ENCODE measurements at regions not wholly inside any gene's neighbourhood (a gene's known extent, or its start where the extent isn't known, plus 50 kb on each side); places are given as distances from the start of the nearest gene placed in this dataset.
A peak's percentile ranks its signal among the peaks of the same experiment; 100 is the strongest.

DNA sequence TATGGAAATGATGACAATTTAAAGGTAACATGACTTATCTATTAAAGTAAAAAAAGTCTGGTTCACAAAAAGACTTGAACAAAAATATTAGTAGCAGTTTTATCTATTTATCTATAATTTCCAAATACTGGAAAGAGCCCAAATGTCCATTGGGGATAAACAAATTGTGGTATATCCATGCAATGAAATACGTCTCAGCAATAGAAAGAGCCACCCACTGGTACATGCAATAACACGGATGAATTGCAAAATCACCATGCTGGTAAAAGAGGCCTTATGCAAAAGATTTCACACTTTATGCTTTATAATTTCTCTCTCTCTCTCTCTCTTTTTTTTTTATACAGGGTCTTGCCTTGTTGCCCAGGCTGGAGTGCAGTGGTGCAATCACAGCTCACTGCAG, 91.4 kb upstream of the ASAP2 start:
- Mint-ChIP-seq H3K27ac (no peak overlapping the region), H3K9me3 (no peaks in the 10 kb centered on the region), H3K4me1 (no peaks in the 10 kb centered on the region), H3K36me3 (ENCODE audit: low read depth) (no peaks in the 10 kb centered on the region), H3K4me3 (no peak overlapping the region), H3K27me3 (peaks cover 12% of the 10 kb centered on the region)
- no peak for ATAC-seq (replicated peaks)

DNA sequence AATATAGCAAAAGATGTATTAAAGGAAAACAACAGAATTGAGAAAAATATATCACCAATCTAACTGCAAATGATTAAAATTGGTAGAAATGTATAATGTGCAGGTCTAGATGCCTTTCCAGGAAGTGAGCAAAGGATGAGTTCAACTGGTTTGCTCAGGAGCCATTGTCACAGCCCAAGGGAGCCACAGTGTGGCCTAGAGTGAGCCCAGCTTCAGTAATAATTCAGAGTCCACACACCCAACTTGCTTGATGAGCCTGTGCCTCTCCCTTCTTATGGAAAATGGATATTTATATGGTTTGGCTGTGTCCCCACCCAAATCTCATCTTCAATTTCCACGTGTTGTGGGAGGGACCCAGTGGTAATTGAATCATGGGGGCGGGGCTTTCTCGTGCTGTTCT, 92.2 kb upstream of the ASAP2 start:
- Mint-ChIP-seq H3K27me3 (peaks cover 12% of the 10 kb centered on the region), H3K4me3 (no peak overlapping the region), H3K4me1 (no peaks in the 10 kb centered on the region), H3K27ac (no peak overlapping the region), H3K9me3 (no peaks in the 10 kb centered on the region), H3K36me3 (ENCODE audit: low read depth) (no peaks in the 10 kb centered on the region)
- ATAC-seq (replicated peaks): peak; percentile 60

DNA sequence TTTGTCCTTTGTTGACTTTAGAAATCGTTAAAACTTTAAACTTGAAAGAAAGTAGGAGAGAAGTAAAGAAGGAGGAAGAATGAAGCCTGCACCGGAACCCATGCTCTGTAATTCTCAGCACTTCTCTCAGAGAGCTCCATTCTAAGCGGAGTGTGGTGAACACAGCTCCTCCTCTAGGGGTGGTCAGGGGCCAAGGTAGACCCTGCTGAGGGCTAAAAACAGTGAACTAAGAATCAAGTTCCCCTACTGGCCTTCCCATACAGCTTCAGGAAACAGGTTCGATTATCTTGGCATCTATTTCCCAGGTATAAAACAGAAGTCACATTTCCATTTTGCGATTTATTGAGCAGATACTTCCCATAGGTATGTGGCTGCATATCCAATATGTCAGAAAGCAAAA, 92.7 kb upstream of the ASAP2 start:
- Mint-ChIP-seq H3K9me3 (no peaks in the 10 kb centered on the region), H3K36me3 (ENCODE audit: low read depth) (no peaks in the 10 kb centered on the region), H3K27me3 (peaks cover 9% of the 10 kb centered on the region), H3K4me1 (no peaks in the 10 kb centered on the region), H3K27ac (no peak overlapping the region), H3K4me3 (no peak overlapping the region)
- ATAC-seq (replicated peaks): no peak

DNA sequence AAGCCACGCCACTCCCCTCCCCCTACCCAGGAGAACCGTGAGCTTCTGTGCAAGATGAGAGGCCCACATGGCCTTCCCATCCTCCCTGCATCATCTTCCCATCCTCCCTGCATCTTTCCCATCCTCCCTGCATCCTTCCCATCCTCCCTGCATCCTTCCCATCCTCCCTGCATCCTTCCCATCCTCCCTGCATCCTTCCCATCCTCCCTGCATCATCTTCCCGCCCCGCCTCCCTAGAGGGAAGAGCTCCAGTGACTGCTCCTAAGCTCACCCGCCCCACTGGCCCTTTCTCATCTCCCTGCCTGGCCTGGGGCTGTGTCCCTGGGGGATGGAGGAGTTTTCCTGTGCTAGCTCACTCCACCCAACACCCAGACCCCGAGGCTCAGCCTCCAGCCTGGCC, 93.3 kb upstream of the ASAP2 start:
- Mint-ChIP-seq H3K36me3 (ENCODE audit: low read depth) (no peaks in the 10 kb centered on the region), H3K4me3 (no peak overlapping the region), H3K27me3 (peaks cover 9% of the 10 kb centered on the region), H3K27ac (no peak overlapping the region), H3K9me3 (no peaks in the 10 kb centered on the region), H3K4me1 (no peaks in the 10 kb centered on the region)
- ATAC-seq (replicated peaks): no peak

DNA sequence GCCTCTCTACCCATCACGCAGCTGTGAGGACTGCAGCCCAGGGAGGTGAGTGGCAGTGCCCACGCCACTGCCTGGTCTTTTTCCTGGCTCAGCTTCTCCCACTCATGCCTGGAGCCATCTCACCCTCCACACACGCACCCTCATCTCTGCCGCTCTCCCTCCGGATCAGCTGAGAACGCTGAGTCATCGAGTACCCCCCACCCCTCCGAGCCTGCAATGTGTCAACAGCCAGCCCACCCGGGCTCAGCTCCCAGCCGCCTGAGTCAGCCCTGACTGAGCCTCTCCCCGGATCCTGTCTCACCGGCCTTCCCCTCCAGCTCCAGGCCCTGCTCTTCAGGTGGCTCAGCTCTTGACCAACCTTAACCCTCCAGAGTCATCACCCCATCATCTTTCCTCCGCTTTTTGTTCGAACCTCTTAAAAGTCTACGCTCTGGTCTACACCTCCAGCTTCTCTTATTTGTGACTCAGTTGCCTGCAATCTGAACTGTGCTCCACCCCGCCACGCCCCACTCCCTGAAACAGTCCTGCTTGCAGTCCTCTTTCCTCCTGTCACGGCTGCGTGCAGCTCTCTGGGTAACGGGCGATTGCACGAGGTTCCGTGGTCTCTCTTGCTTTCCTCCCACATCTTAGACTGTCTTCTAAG, 94.4 kb upstream of the ASAP2 start:
- Mint-ChIP-seq H3K27me3 (peaks cover 9% of the 10 kb centered on the region), H3K9me3 (no peaks in the 10 kb centered on the region), H3K4me1 (no peaks in the 10 kb centered on the region), H3K27ac (no peak overlapping the region), H3K36me3 (ENCODE audit: low read depth) (no peaks in the 10 kb centered on the region), H3K4me3 (no peak overlapping the region)
- no peak for ATAC-seq (replicated peaks)

DNA sequence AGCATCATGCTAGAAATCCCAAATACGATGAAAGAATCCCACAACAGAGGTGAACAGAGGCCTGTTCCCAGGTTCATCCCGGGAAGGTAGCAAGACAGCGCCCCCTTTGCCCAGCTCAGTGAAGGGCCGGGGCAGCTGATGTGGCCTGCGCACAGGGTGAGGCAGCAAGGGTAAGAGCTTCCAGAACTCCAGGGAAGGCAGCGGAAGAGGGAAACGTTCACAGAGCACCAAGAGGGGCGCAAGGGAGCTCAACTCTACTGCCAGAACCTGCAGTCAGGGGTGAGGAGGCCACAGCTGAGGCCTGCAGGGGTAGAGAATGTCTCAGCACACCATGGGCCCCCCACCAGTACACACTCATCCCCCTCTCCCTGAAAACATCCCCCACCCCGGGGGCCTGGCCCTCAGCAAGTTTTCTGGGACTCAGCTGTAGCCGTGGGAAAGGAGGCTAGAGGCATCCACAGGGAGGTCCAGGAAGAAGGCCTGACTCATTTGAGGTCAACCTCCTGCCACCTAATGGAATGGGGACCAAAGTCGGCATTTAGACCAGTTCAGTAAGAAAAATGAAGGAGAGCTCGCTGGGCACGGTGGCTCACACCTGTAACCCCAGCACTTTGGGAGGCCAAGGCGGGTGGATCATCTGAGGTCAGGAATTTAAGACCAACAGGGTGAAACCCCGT, 95.6 kb upstream of the ASAP2 start:
- Mint-ChIP-seq H3K4me3 (no peak overlapping the region), H3K4me1 (no peaks in the 10 kb centered on the region), H3K27ac (no peak overlapping the region), H3K9me3 (no peaks in the 10 kb centered on the region), H3K36me3 (ENCODE audit: low read depth) (no peaks in the 10 kb centered on the region), H3K27me3 (peaks cover 9% of the 10 kb centered on the region)
- ATAC-seq (replicated peaks): no peak

DNA sequence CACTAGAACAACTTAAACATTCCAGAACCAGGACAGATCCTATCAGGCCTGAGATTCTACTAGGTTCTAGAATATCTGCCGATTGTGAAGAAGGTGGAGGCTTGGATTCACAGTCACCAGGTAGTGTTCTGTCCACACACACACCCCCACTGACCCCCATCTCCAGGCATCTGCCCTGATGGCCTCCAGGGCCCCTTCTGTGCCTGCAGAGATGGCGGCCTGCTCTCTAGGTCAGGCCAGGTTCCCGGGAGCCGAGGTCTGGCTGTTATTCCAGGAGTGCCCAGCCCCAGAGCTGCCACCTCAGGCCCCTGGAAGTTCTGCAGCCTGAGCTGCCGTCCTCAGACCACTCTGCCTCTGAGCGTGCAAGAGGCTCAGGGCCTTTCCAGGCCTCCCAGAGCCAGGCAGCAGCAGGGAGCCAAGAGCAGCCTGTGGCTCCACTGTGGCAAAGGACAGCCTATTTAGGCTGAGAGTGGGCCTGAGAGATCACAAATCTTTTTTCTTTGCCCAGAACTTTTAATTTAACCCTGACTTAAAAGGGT, 96.2 kb upstream of the ASAP2 start:
- ATAC-seq (replicated peaks): no peak
- no peaks in the 10 kb centered on the region for H3K4me1 Mint-ChIP-seq
- no peaks in the 10 kb centered on the region for H3K36me3 Mint-ChIP-seq (ENCODE audit: low read depth)
- no peak overlapping the region for H3K27ac Mint-ChIP-seq
- H3K4me3 Mint-ChIP-seq: no peak overlapping the region
- peaks cover 12% of the 10 kb centered on the region for H3K27me3 Mint-ChIP-seq
- no peaks in the 10 kb centered on the region for H3K9me3 Mint-ChIP-seq

DNA sequence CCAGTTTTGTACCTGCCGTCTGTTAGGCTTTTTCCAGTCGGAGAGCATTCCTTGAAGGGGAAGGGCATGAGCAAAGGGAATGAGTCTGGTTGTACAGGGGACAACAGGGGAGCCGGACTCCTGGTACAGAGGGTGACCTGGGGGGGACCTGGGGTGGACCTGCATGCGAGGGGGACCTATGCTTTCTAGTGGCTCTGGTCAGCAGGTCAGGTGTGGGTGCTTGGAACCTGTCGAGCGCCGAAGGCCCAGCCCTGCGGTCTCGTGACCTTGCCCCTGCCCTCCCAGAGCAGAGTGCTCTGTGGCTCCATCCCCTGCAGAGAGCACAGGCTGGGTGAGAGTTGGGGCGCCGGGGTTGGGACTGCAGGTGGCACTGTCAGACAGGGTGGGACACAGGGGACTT, 96.7 kb upstream of the ASAP2 start:
- H3K9me3 Mint-ChIP-seq: no peaks in the 10 kb centered on the region
- H3K4me3 Mint-ChIP-seq: no peak overlapping the region

DNA sequence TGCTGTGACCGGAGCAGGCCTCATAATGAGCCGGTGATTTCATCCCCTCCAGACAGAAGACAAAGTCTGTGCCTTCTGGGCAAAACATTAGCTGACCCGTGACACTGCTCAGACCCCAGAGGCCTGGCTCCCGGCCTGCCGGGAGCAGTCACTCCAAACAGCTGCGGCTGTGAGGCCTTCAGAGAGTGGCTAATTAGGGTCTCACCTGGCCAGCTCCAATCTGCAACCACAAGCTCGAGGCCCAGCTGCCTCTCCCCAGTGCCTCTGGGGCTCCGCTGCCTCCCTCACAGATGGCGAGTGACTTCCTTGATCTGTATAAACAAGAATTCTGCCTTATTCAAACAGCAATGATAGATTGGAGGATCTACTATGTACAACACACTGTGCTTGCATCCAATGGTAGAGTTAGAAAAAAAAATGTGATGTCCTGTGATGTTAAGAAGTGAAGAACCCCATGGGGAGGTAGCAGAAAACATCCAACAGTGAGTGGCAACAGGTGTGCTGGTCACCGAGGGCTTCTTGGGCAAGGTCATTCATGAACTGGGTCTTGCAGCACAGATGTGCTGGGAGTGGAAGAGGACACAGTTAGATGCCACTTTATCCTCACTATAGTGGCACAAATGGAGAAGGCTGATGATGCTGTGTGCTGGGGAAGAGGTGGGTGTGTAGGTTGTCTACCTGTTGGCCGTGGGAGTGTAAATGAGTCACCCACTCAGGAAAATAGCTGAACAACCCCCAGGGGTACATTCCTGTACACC, 98.2 kb upstream of the ASAP2 start:
- Mint-ChIP-seq H3K4me3 (no peak overlapping the region), H3K36me3 (ENCODE audit: low read depth) (no peaks in the 10 kb centered on the region), H3K9me3 (no peaks in the 10 kb centered on the region), H3K27ac (no peak overlapping the region), H3K4me1 (no peaks in the 10 kb centered on the region), H3K27me3 (peaks cover 12% of the 10 kb centered on the region)
- ATAC-seq (replicated peaks): no peak

More for the DNA sequence above, 96.7 kb upstream of the ASAP2 start:
- H3K27me3 Mint-ChIP-seq: peaks cover 12% of the 10 kb centered on the region
- no peak for ATAC-seq (replicated peaks)
- no peak overlapping the region for H3K27ac Mint-ChIP-seq
- H3K4me1 Mint-ChIP-seq: no peaks in the 10 kb centered on the region
- no peaks in the 10 kb centered on the region for H3K36me3 Mint-ChIP-seq (ENCODE audit: low read depth)

DNA sequence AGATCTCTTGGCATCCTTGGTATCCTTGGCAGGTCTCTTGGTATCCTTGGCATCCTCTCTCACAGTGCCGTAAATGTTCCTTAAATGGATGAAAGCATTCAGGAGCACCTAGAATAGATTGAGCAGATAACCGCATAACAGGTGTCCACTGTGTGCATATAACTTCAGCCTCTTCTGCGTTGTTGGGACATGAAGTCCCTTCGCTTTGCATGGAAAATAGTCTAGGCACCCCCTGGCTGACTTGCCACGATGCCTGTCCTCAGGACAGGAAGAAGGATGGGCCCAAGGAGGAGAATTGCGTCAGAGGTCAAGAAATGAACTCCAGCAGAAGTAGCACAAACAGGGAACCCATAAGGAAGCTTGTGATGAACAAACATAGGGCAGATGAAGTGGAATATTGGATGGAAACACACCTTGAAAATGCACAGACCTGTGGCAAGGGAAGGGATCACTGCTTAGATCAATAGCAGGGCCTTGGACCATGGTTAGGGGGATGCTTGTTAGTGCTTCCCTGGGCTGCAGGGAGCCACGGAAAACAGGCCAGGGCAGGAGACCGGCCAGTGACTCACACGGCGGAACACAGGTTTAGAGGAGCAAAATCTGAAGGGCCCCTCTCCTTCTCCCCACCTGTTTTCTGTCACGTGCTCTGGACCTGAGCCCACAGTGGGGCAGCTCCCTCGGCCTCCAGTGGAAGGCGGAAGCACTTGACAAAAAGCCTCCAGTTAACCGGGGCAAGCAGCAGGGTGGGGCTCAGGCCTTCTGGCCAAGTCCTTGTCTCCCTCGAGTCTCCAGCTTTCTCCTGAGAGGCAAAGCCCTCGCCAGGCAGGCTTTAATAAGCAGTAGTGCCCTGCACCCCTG, 99.2 kb upstream of the ASAP2 start:
- H3K4me3 Mint-ChIP-seq: no peak overlapping the region
- no peak overlapping the region for H3K27ac Mint-ChIP-seq
- no peaks in the 10 kb centered on the region for H3K9me3 Mint-ChIP-seq
- no peak for ATAC-seq (replicated peaks)
- H3K4me1 Mint-ChIP-seq: no peaks in the 10 kb centered on the region
- H3K27me3 Mint-ChIP-seq: peaks cover 8% of the 10 kb centered on the region
- H3K36me3 Mint-ChIP-seq (ENCODE audit: low read depth): no peaks in the 10 kb centered on the region

DNA sequence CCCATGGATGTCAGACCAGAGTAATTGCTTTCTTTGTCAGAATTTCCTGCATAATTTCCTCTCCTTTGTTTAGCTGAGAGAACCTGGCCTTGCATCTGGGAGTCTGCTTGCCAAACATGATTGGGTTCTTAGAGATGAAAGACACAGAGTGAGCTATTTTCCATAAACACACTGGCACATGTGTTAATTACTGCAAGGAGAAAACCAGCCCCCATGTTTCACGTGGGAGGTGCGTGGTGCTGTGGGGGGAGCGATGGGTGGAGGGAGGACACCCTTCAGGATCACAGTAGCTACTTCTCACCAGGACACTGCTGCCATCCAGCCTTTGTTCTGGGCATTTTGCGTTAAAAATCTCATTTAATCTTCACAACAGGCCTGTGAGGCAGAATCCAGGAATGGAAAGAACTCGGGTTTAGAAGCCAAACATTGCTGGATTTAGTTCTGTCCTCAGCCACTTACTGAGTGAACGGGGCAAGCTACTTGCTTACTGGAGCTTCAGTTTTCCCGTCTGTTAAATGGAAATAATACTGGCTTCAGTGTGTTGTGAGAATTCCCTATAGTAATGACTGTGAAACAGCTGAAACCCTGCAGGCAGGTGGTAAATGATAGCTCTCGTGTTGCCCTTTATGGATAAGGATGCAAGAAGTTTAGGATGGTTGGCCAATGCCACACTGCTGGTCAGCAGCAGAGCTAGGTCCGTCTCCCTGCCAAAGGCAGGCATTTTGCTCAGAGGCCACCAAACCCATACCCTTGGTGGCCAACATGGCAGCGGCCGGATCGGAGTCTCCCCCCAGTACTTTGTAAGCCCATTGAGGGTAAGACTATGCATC, 100.1 kb upstream of the ASAP2 start:
- H3K9me3 Mint-ChIP-seq: no peaks in the 10 kb centered on the region

DNA sequence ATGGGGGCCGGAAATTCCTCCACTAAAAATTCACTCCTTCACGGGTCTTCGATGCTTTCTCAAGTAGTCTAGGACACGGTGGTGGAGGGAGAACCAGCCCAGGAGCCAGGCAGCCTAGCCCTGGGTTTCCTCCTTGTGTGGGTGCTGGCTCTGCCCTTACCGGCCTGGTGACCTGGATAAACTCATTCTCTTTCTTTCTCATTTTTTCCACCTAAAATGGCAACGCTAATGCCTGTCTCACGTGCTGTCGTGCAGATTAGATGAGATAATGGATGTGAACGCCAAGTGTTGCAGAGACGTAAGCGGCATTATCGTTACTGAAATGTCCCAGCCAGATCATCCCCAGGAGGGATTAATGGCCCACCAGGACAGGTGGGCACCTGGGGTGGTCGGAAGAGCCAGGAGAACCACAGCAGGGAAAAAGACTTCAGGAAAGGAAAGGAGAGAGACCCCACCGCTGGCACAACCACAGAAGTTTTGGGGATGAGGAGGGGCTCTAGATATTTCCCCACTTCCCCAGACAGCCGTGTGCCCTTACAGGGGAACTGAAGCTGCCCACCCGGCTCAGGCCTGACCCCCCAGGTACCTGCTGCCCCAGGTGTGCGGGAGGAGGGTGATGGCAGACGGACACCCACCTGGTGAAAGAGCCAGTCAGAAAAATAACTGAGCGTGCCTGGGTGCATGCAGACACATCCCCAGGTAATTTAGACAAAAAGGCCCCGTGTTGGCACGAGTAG, 100.8 kb upstream of the ASAP2 start:
- Mint-ChIP-seq H3K27me3 (peaks cover 11% of the 10 kb centered on the region), H3K27ac (no peak overlapping the region), H3K9me3 (no peaks in the 10 kb centered on the region), H3K4me1 (no peaks in the 10 kb centered on the region), H3K36me3 (ENCODE audit: low read depth) (no peaks in the 10 kb centered on the region), H3K4me3 (no peak overlapping the region)
- no peak for ATAC-seq (replicated peaks)

More for the DNA sequence above, 100.1 kb upstream of the ASAP2 start:
- Mint-ChIP-seq H3K4me1 (no peaks in the 10 kb centered on the region), H3K4me3 (no peak overlapping the region), H3K27me3 (peaks cover 9% of the 10 kb centered on the region), H3K36me3 (ENCODE audit: low read depth) (no peaks in the 10 kb centered on the region), H3K27ac (no peak overlapping the region)
- ATAC-seq (replicated peaks): no peak

DNA sequence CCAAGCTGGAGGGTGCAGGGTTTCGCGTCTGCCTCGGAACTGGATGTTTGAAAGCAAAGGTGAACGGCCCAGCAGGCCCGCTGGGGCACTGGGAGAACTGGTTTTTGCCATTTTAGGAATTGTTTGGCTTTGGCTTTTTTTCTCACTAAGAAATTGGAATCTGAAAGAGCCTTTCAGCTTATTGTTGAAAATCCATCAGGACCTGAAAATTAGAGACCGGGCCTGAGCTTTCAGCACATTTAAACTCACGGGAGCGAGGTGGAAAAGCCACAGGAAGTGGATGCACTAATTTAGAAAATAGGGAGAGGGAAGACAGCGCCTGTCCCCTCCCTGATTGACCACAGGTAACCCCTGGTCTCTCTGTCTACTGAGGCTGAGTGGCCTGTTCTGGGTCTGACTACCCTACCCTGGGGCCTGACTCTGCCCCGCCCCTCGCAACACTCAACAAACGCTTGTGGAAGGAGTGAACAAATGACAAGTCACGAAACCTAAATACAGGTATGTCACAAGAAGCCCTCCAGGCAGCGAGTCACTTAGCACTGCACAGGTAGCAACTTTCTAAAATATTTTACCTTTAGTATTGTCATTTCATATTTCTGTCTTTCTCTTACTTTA, 100.3 kb upstream of the MBOAT2 start:
- H3K4me1 Mint-ChIP-seq: peaks cover 6% of the 10 kb centered on the region
- ATAC-seq (replicated peaks): no peak
- H3K9me3 Mint-ChIP-seq: no peaks in the 10 kb centered on the region
- H3K27me3 Mint-ChIP-seq: peaks cover 11% of the 10 kb centered on the region
- H3K27ac Mint-ChIP-seq: no peak overlapping the region
- no peak overlapping the region for H3K4me3 Mint-ChIP-seq
- no peaks in the 10 kb centered on the region for H3K36me3 Mint-ChIP-seq (ENCODE audit: low read depth)
